H9 (cell line): ENCODE measurements at regions not wholly inside any gene's neighbourhood (a gene's known extent, or its start where the extent isn't known, plus 50 kb on each side); places are given as distances from the start of the nearest gene placed in this dataset.

Source experiments
- DNase-seq: peaks from one replicate; pipeline ENCODE4 v3.0.0-alpha.2; 2017
- H2AFZ ChIP-seq: one replicate; pipeline ENCODE4 v1.6.1; 2013; ENCODE audit warnings: mild to moderate bottlenecking, low read length, control low read depth, moderate library complexity
- H2AK5ac ChIP-seq: 2 replicates; pipeline ENCODE4 v1.6.1; 2013; ENCODE audit warnings: low read length, control low read depth, mixed read lengths; ENCODE audit not compliant: insufficient read length
- H2BK120ac ChIP-seq: one replicate; pipeline ENCODE4 v1.6.1; 2013; ENCODE audit warnings: low read depth, mild to moderate bottlenecking, low read length, control low read depth, inconsistent platforms; ENCODE audit not compliant: poor library complexity, severe bottlenecking
- H2BK12ac ChIP-seq: 2 replicates; pipeline ENCODE4 v1.6.1; 2013; ENCODE audit warnings: low read length, control low read depth, mixed read lengths, low read depth; ENCODE audit not compliant: insufficient read length
- H2BK15ac ChIP-seq: 2 replicates; pipeline ENCODE4 v1.6.1; 2013; ENCODE audit warnings: low read depth, low read length, control low read depth
- H2BK20ac ChIP-seq: one replicate; pipeline ENCODE4 v1.6.1; 2013; ENCODE audit warnings: low read depth, mild to moderate bottlenecking, low read length, control low read depth, inconsistent platforms; ENCODE audit not compliant: poor library complexity, severe bottlenecking
- H2BK5ac ChIP-seq: 2 replicates; pipeline ENCODE4 v1.6.1; 2013; ENCODE audit warnings: low read length, control low read depth, mixed read lengths; ENCODE audit not compliant: insufficient read length
- H3K14ac ChIP-seq: 2 replicates; pipeline ENCODE4 v1.6.1; 2013; ENCODE audit warnings: low read length, control low read depth; ENCODE audit not compliant: insufficient read depth
- H3K18ac ChIP-seq: 2 replicates; pipeline ENCODE4 v1.6.1; 2013; ENCODE audit warnings: low read depth, mild to moderate bottlenecking, mixed read lengths, low read length, control low read depth; ENCODE audit not compliant: insufficient read length
- H3K23ac ChIP-seq: 2 replicates; pipeline ENCODE4 v1.6.1; 2013; ENCODE audit warnings: low read length, control low read depth, mixed read lengths, low read depth; ENCODE audit not compliant: insufficient read length
- H3K23me2 ChIP-seq: 2 replicates; pipeline ENCODE4 v1.6.1; 2013; ENCODE audit warnings: low read depth, mild to moderate bottlenecking, mixed read lengths, low read length, control low read depth; ENCODE audit not compliant: insufficient read length, poor library complexity, severe bottlenecking
- H3K27ac ChIP-seq: 2 replicates; pipeline ENCODE4 v1.5.1; 2013; ENCODE audit warnings: low read length, control low read depth, mixed read lengths, low read depth; ENCODE audit not compliant: insufficient read length
- H3K27me3 ChIP-seq: 2 replicates; pipeline ENCODE4 v1.6.1; 2013; ENCODE audit warnings: low read length, control low read depth, inconsistent platforms; ENCODE audit not compliant: insufficient read depth
- H3K4ac ChIP-seq: 2 replicates; pipeline ENCODE4 v1.6.1; 2013; ENCODE audit warnings: low read depth, mild to moderate bottlenecking, control low read depth, inconsistent platforms, low read length, moderate library complexity
- H3K4me1 ChIP-seq: 2 replicates; pipeline ENCODE4 v1.6.1; 2013; ENCODE audit warnings: low read length, control low read depth, inconsistent platforms; ENCODE audit not compliant: insufficient read depth
- H3K4me2 ChIP-seq: 2 replicates; pipeline ENCODE4 v1.6.1; 2013; ENCODE audit warnings: low read length, control low read depth, mixed read lengths; ENCODE audit not compliant: insufficient read length, insufficient read depth
- H3K56ac ChIP-seq: 2 replicates; pipeline ENCODE4 v1.6.1; 2013; ENCODE audit warnings: low read depth, mild to moderate bottlenecking, mixed read lengths, low read length, control low read depth; ENCODE audit not compliant: insufficient read length
- H3K79me1 ChIP-seq: 2 replicates; pipeline ENCODE4 v1.6.1; 2013; ENCODE audit warnings: low read depth, mild to moderate bottlenecking, moderate library complexity, low read length, control low read depth, inconsistent platforms; ENCODE audit not compliant: insufficient read depth, poor library complexity, severe bottlenecking
- H3K79me2 ChIP-seq: 2 replicates; pipeline ENCODE4 v1.6.1; 2013; ENCODE audit warnings: low read length, control low read depth, inconsistent platforms; ENCODE audit not compliant: insufficient read depth
- H3K9ac ChIP-seq: 2 replicates; pipeline ENCODE4 v1.6.1; 2013; ENCODE audit warnings: low read length, control low read depth, mixed read lengths; ENCODE audit not compliant: insufficient read length; ENCODE audit errors: extremely low read depth
- H3K9me3 ChIP-seq: one replicate; pipeline ENCODE4 v1.6.1; 2013; ENCODE audit warnings: low read depth, low read length, inconsistent platforms; ENCODE audit not compliant: control insufficient read depth
- H3T11ph ChIP-seq: one replicate; pipeline ENCODE4 v1.6.1; 2013; ENCODE audit warnings: mild to moderate bottlenecking, low read length, control low read depth, inconsistent platforms
- H4K20me1 ChIP-seq: one replicate; pipeline ENCODE4 v1.6.1; 2013; ENCODE audit not compliant: control insufficient read depth, insufficient read length, insufficient read depth
- H4K5ac ChIP-seq: 2 replicates; pipeline ENCODE4 v1.6.1; 2013; ENCODE audit warnings: low read depth, mild to moderate bottlenecking, mixed read lengths, low read length, control low read depth; ENCODE audit not compliant: insufficient read length
- H4K8ac ChIP-seq: replicated peaks from 2 replicates; pipeline ENCODE4 v1.6.1; 2013; ENCODE audit warnings: low read length, control low read depth, mixed read lengths, low read depth; ENCODE audit not compliant: insufficient read length
- H4K91ac ChIP-seq: 2 replicates; pipeline ENCODE4 v1.6.1; 2013; ENCODE audit warnings: low read depth, mild to moderate bottlenecking, moderate library complexity, mixed read lengths, low read length, control low read depth; ENCODE audit not compliant: insufficient read length
- H3K27ac Mint-ChIP-seq, 3 experiments: 2 replicates in 2 of 3; 3 replicates in 1 of 3; pipeline ENCODE4 v1.8.0; 2020 to 2021; ENCODE audit warnings: mixed read lengths in 3 of 3, mild to moderate bottlenecking in 1 of 3, moderate library complexity in 1 of 3
- H3K27me3 Mint-ChIP-seq: 2 replicates; pipeline ENCODE4 v1.8.0; 2021; ENCODE audit warnings: low read depth, mild to moderate bottlenecking, moderate library complexity, mixed read lengths
- H3K36me3 Mint-ChIP-seq, 3 experiments: 2 replicates in 2 of 3; 3 replicates in 1 of 3; pipeline ENCODE4 v1.8.0; 2020 to 2021; ENCODE audit warnings: low read depth in 3 of 3, mixed read lengths in 3 of 3; ENCODE audit not compliant: insufficient read depth in 1 of 3
- H3K4me1 Mint-ChIP-seq, 2 experiments: 2 replicates each; pipeline ENCODE4 v1.8.0; 2020; ENCODE audit warnings: mixed read lengths in 2 of 2
- H3K4me3 Mint-ChIP-seq, 2 experiments: 2 replicates in 1 of 2; 3 replicates in 1 of 2; pipeline ENCODE4 v1.8.0; 2020 to 2021; ENCODE audit warnings: mild to moderate bottlenecking in 2 of 2, mixed read lengths in 2 of 2, moderate library complexity in 1 of 2
- H3K9me3 Mint-ChIP-seq, 2 experiments: 2 replicates in 1 of 2; 3 replicates in 1 of 2; pipeline ENCODE4 v1.8.0; 2020; ENCODE audit warnings: mild to moderate bottlenecking in 2 of 2, mixed read lengths in 2 of 2, moderate library complexity in 1 of 2
- WGBS: extraction: QIAGEN DNeasy Blood & Tissue Kit; methylation state at CpG from one replicate; pipeline ENCODE4 v1.1.7; 2013; ENCODE audit warnings: missing lambda C conversion rate, low lambda C conversion rate, mixed read lengths; ENCODE audit not compliant: insufficient read length; ENCODE audit errors: extremely low coverage; 5-methylcytosine and 5-hydroxymethylcytosine counted together
- TF ChIP-seq, protein P1 (sequence below): fragments of 200-600 bp; sonication (generic); conservative IDR thresholded peaks from 3 replicates; pipeline ENCODE4 v1.8.0; 2021; ENCODE audit warnings: antibody characterized with exemption, mild to moderate bottlenecking

DNA sequence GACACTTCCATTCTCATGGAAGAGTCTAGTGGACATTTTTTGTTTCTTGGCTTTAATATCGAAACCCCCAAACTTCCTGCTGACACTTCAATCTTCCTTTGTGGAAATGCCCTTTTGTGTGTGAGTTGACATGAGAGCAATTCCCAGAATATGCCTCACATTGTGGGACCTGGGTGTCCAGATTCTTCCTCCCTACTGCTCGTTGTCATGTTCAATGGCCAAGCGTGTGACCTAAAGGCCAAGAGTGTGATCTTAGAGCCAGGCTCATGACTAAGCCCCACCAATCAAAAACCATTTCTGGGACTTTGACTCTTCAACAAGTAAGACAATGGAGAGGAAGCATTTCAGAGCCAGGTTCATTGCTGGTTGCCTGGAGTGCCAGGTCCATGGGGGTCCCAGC lies 52.5 kb upstream of the BMPER start:
- Histone ChIP-seq H3T11ph (no peak overlapping the region), H2AFZ (no peak overlapping the region), H3K56ac (no peak overlapping the region), H3K23ac (no peak overlapping the region), H4K91ac (no peak overlapping the region), H2BK12ac (no peak overlapping the region), H4K8ac (no peak overlapping the region), H2AK5ac (no peak overlapping the region), H3K4me1 (no peaks in the 10 kb centered on the region), H2BK5ac (no peak overlapping the region), H2BK15ac (no peak overlapping the region), H2BK120ac (no peak overlapping the region), H3K9ac (no peak overlapping the region), H4K20me1 (no peaks in the 10 kb centered on the region), H3K14ac (no peak overlapping the region), H4K5ac (no peak overlapping the region), H3K4me2 (no peak overlapping the region), H3K79me2 (no peaks in the 10 kb centered on the region), H3K79me1 (no peaks in the 10 kb centered on the region), H2BK20ac (no peak overlapping the region), H3K23me2 (no peaks in the 10 kb centered on the region), H3K27me3 (no peaks in the 10 kb centered on the region), H3K18ac (no peak overlapping the region), H3K27ac (no peak overlapping the region), H3K9me3 (no peaks in the 10 kb centered on the region), H3K4ac (no peak overlapping the region)
- H3K27me3 Mint-ChIP-seq: no peaks in the 10 kb centered on the region
- no peaks in the 10 kb centered on the region for H3K9me3 Mint-ChIP-seq
- no peak overlapping the region for H3K27ac Mint-ChIP-seq
- DNase-seq: no peak
- WGBS: no CpG with 5 or more reads among the region's 3 CpGs
- H3K4me1 Mint-ChIP-seq: peaks cover 3 to 7% of the 10 kb centered on the region in 2 experiments; a peak in 3 of 4 replicates
- no peaks in the 10 kb centered on the region for H3K36me3 Mint-ChIP-seq
- TF ChIP-seq, protein P1, sequence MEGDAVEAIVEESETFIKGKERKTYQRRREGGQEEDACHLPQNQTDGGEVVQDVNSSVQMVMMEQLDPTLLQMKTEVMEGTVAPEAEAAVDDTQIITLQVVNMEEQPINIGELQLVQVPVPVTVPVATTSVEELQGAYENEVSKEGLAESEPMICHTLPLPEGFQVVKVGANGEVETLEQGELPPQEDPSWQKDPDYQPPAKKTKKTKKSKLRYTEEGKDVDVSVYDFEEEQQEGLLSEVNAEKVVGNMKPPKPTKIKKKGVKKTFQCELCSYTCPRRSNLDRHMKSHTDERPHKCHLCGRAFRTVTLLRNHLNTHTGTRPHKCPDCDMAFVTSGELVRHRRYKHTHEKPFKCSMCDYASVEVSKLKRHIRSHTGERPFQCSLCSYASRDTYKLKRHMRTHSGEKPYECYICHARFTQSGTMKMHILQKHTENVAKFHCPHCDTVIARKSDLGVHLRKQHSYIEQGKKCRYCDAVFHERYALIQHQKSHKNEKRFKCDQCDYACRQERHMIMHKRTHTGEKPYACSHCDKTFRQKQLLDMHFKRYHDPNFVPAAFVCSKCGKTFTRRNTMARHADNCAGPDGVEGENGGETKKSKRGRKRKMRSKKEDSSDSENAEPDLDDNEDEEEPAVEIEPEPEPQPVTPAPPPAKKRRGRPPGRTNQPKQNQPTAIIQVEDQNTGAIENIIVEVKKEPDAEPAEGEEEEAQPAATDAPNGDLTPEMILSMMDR: no peak
- no peak overlapping the region for H3K4me3 Mint-ChIP-seq
